OCI-LY7 (cell line): ENCODE measurements at regions not wholly inside any gene's neighbourhood (a gene's known extent, or its start where the extent isn't known, plus 50 kb on each side); places are given as distances from the start of the nearest gene placed in this dataset.

ENCODE experiments used
- BruUV-seq: library from RNA; stranded (reverse); fragments of 400-500 nt; replicated peaks from 2 replicates; lab custom pipeline; 2021; lab: Mats Ljungman, UMichigan
- CTCF ChIA-PET: fragments of 300-600 bp; sonication (Branson Sonifier 250); formaldehyde crosslinking; loops from one replicate; lab custom pipeline; 2022; ENCODE audit warnings: antibody characterized with exemption; ENCODE audit not compliant: unreplicated experiment; lab: Charles Lee
- POLR2A ChIA-PET: fragments of 300-600 bp; sonication (Branson Sonifier 250); formaldehyde crosslinking; loops from one replicate; lab custom pipeline; 2022; ENCODE audit warnings: antibody characterized with exemption; lab: Charles Lee
- DNase-seq: peaks from one replicate; pipeline ENCODE4 v3.0.0-alpha.2; 2015; ENCODE audit warnings: low spot score
- H2AFZ ChIP-seq: fragments of 200-600 bp; sonication (generic), shearing (Covaris generic); 2 replicates; pipeline ENCODE4 v1.6.1; 2014; ENCODE audit warnings: mild to moderate bottlenecking, antibody characterized with exemption, low read length, moderate library complexity
- H3K27ac ChIP-seq: fragments of 200-600 bp; sonication (generic); 2 replicates; pipeline ENCODE4 v1.5.1; 2014; ENCODE audit warnings: mixed run types, low read depth, mild to moderate bottlenecking, moderate library complexity, low read length, inconsistent platforms; ENCODE audit not compliant: poor library complexity, severe bottlenecking
- H3K36me3 ChIP-seq: fragments of 200-600 bp; sonication (generic); 2 replicates; pipeline ENCODE4 v1.6.1; 2014; ENCODE audit warnings: mild to moderate bottlenecking, antibody characterized with exemption, low read length, moderate library complexity, mixed read lengths; ENCODE audit not compliant: insufficient read depth
- H3K4me1 ChIP-seq: fragments of 200-600 bp; sonication (generic); 2 replicates; pipeline ENCODE4 v1.5.1; 2014; ENCODE audit warnings: mild to moderate bottlenecking, low read length; ENCODE audit not compliant: insufficient read depth, poor library complexity, severe bottlenecking
- H3K4me2 ChIP-seq: fragments of 200-600 bp; sonication (generic); 2 replicates; pipeline ENCODE4 v1.6.1; 2014; ENCODE audit warnings: mild to moderate bottlenecking, low read length
- H3K4me3 ChIP-seq: fragments of 200-600 bp; sonication (generic); 2 replicates; pipeline ENCODE4 v1.5.1; 2014; ENCODE audit warnings: mild to moderate bottlenecking, low read depth, low read length; ENCODE audit not compliant: poor library complexity, severe bottlenecking
- H3K79me2 ChIP-seq: fragments of 200-600 bp; sonication (generic); 2 replicates; pipeline ENCODE4 v1.6.1; 2016; ENCODE audit warnings: low read depth, mild to moderate bottlenecking, low read length, moderate library complexity, mixed read lengths; ENCODE audit not compliant: insufficient read depth
- H3K9me2 ChIP-seq: fragments of 200-600 bp; sonication (generic); 2 replicates; pipeline ENCODE4 v1.6.1; 2016; ENCODE audit warnings: mild to moderate bottlenecking, low read length, mixed read lengths; ENCODE audit not compliant: insufficient read depth
- H3K9me3 ChIP-seq: fragments of 200-600 bp; sonication (generic); 2 replicates; pipeline ENCODE4 v1.6.1; 2014; ENCODE audit warnings: mild to moderate bottlenecking, mixed run types, low read length, mixed read lengths
- H4K20me1 ChIP-seq: fragments of 200-600 bp; sonication (generic); 2 replicates; pipeline ENCODE4 v1.6.1; 2014; ENCODE audit warnings: mild to moderate bottlenecking, antibody characterized with exemption, low read length, moderate library complexity, mixed read lengths; ENCODE audit not compliant: insufficient read depth
- EZH2phosphoT487 ChIP-seq: fragments of 200-600 bp; sonication (generic); IDR thresholded peaks from 2 replicates; pipeline ENCODE4 v1.6.1; 2018; ENCODE audit warnings: low read depth, borderline replicate concordance, mild to moderate bottlenecking, mixed run types, antibody characterized with exemption, low read length, moderate library complexity, mixed read lengths
- intact Hi-C: fragments of 100-400 bp; cut with micrococcal nuclease; formaldehyde crosslinking; loops from one replicate; pipeline ENCODE4 v1.10.0; 2022; ENCODE audit not compliant: unreplicated experiment
- TF ChIP-seq, protein P1 (sequence below): fragments of 200-600 bp; sonication (generic); conservative IDR thresholded peaks from 2 replicates; pipeline ENCODE4 v1.5.1; 2014; ENCODE audit warnings: mild to moderate bottlenecking, antibody characterized with exemption, low read length, moderate library complexity, mixed read lengths

DNA sequence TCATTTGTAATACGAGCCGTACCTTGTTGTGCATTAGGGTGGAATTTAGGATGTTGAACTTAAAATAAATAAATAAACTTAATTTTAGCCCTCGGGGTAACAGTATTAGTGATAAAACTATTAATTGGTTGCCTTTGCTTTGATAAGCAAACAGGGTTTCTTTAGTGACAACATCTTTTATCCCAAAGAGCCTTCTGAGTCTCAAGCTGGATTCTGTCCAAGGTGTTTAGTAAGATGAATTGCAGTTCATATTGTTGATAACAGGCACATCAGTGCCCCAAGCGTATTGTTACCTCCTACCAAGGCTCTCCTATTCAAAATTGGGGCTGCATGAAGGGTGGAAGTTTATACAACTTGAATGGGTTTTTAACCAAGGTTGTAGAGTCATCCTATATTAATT is 144.4 kb upstream of the CELF2 start:
- POLR2A ChIA-PET = no interaction called here

GRCh38 chr10:10873915-10874314 is 143.8 kb upstream of the CELF2 start:
- no peak overlapping the region for H3K4me2 ChIP-seq
- H3K36me3 ChIP-seq = no peaks in the 10 kb centered on the region
- CTCF ChIA-PET = no interaction called here
- POLR2A ChIA-PET = no interaction called here
- H3K9me2 ChIP-seq = no peaks in the 10 kb centered on the region
- intact Hi-C loops = no loop called here
- no peak for TF ChIP-seq EZH2phosphoT487
- TF ChIP-seq, protein P1, sequence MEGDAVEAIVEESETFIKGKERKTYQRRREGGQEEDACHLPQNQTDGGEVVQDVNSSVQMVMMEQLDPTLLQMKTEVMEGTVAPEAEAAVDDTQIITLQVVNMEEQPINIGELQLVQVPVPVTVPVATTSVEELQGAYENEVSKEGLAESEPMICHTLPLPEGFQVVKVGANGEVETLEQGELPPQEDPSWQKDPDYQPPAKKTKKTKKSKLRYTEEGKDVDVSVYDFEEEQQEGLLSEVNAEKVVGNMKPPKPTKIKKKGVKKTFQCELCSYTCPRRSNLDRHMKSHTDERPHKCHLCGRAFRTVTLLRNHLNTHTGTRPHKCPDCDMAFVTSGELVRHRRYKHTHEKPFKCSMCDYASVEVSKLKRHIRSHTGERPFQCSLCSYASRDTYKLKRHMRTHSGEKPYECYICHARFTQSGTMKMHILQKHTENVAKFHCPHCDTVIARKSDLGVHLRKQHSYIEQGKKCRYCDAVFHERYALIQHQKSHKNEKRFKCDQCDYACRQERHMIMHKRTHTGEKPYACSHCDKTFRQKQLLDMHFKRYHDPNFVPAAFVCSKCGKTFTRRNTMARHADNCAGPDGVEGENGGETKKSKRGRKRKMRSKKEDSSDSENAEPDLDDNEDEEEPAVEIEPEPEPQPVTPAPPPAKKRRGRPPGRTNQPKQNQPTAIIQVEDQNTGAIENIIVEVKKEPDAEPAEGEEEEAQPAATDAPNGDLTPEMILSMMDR = no peak
- H3K9me3 ChIP-seq = no peaks in the 10 kb centered on the region
- H3K4me1 ChIP-seq = no peaks in the 10 kb centered on the region
- H3K27ac ChIP-seq = no peak overlapping the region
- H3K79me2 ChIP-seq = no peaks in the 10 kb centered on the region
- H2AFZ ChIP-seq = no peak overlapping the region
- DNase-seq = no peak
- no peak overlapping the region for H3K4me3 ChIP-seq
- no peaks in the 10 kb centered on the region for H4K20me1 ChIP-seq
- BruUV-seq = no TSS peak

More for the DNA sequence above, 144.4 kb upstream of the CELF2 start:
- H4K20me1 ChIP-seq = no peaks in the 10 kb centered on the region
- H3K79me2 ChIP-seq = no peaks in the 10 kb centered on the region
- intact Hi-C loops = no loop called here
- H3K4me1 ChIP-seq = no peaks in the 10 kb centered on the region
- H3K9me2 ChIP-seq = no peaks in the 10 kb centered on the region
- H2AFZ ChIP-seq = no peak overlapping the region
- no peak overlapping the region for H3K4me2 ChIP-seq
- CTCF ChIA-PET = no interaction called here
- H3K9me3 ChIP-seq = no peaks in the 10 kb centered on the region
- DNase-seq = no peak
- H3K4me3 ChIP-seq = no peak overlapping the region
- no peak for TF ChIP-seq EZH2phosphoT487
- TF ChIP-seq, protein P1 = no peak
- no peak overlapping the region for H3K27ac ChIP-seq
- no peaks in the 10 kb centered on the region for H3K36me3 ChIP-seq
- BruUV-seq = no TSS peak

DNA sequence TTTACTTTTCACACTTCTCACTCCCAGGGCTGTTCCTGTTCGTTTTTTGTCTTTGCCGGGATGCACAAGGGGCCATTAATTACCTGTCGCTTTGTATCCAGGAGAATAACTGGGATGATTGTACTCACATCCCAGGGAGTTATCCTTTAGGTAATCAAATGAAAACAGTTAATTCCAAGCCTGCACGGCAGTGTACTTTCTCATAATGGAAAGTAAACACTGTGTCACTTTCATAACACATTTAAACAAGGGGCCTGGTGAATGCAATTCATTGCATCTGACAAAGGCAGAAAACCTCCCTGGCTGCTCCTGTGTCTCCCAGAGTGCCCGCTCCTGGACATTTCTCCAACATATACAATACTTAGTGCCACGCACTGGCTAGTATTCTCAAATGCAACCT is 138.7 kb upstream of the CELF2 start:
- POLR2A ChIA-PET = no interaction called here
- DNase-seq = no peak
- no peak overlapping the region for H3K4me2 ChIP-seq

More for the DNA sequence above, 138.7 kb upstream of the CELF2 start:
- H2AFZ ChIP-seq = no peak overlapping the region
- no peaks in the 10 kb centered on the region for H3K9me3 ChIP-seq
- no peaks in the 10 kb centered on the region for H3K36me3 ChIP-seq
- CTCF ChIA-PET = no interaction called here
- H3K27ac ChIP-seq = no peak overlapping the region
- intact Hi-C loops = no loop called here
- H4K20me1 ChIP-seq = no peaks in the 10 kb centered on the region
- TF ChIP-seq EZH2phosphoT487 = no peak
- TF ChIP-seq, protein P1 = no peak
- no peaks in the 10 kb centered on the region for H3K9me2 ChIP-seq
- H3K79me2 ChIP-seq = no peaks in the 10 kb centered on the region
- BruUV-seq = no TSS peak
- H3K4me3 ChIP-seq = no peak overlapping the region
- H3K4me1 ChIP-seq = no peaks in the 10 kb centered on the region
